Fibroblast of the aortic adventitia (primary cell): ENCODE measurements at regions not wholly inside any gene's neighbourhood (a gene's known extent, or its start where the extent isn't known, plus 50 kb on each side); places are given as distances from the start of the nearest gene placed in this dataset.

Source experiments
- DNase-seq: peaks from one replicate; pipeline ENCODE4 v3.0.0-alpha.2; 2010; ENCODE audit warnings: low read depth
- H3K4me3 ChIP-seq: 2 replicates; pipeline ENCODE4 v1.5.1; 2011; ENCODE audit warnings: low read depth, mild to moderate bottlenecking, control low read depth, low read length, moderate library complexity
- TF ChIP-seq, protein P1 (sequence below): IDR thresholded peaks from 2 replicates; pipeline ENCODE4 v1.5.1; 2011; ENCODE audit warnings: mild to moderate bottlenecking, low read length, control low read depth, inconsistent platforms; ENCODE audit not compliant: insufficient read depth

GRCh38 chr5:8694545-8694944 is 825.6 kb downstream of the MTRR start:
- DNase-seq = no peak
- TF ChIP-seq, protein P1, sequence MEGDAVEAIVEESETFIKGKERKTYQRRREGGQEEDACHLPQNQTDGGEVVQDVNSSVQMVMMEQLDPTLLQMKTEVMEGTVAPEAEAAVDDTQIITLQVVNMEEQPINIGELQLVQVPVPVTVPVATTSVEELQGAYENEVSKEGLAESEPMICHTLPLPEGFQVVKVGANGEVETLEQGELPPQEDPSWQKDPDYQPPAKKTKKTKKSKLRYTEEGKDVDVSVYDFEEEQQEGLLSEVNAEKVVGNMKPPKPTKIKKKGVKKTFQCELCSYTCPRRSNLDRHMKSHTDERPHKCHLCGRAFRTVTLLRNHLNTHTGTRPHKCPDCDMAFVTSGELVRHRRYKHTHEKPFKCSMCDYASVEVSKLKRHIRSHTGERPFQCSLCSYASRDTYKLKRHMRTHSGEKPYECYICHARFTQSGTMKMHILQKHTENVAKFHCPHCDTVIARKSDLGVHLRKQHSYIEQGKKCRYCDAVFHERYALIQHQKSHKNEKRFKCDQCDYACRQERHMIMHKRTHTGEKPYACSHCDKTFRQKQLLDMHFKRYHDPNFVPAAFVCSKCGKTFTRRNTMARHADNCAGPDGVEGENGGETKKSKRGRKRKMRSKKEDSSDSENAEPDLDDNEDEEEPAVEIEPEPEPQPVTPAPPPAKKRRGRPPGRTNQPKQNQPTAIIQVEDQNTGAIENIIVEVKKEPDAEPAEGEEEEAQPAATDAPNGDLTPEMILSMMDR = no peak
- H3K4me3 ChIP-seq = no peak overlapping the region

DNA sequence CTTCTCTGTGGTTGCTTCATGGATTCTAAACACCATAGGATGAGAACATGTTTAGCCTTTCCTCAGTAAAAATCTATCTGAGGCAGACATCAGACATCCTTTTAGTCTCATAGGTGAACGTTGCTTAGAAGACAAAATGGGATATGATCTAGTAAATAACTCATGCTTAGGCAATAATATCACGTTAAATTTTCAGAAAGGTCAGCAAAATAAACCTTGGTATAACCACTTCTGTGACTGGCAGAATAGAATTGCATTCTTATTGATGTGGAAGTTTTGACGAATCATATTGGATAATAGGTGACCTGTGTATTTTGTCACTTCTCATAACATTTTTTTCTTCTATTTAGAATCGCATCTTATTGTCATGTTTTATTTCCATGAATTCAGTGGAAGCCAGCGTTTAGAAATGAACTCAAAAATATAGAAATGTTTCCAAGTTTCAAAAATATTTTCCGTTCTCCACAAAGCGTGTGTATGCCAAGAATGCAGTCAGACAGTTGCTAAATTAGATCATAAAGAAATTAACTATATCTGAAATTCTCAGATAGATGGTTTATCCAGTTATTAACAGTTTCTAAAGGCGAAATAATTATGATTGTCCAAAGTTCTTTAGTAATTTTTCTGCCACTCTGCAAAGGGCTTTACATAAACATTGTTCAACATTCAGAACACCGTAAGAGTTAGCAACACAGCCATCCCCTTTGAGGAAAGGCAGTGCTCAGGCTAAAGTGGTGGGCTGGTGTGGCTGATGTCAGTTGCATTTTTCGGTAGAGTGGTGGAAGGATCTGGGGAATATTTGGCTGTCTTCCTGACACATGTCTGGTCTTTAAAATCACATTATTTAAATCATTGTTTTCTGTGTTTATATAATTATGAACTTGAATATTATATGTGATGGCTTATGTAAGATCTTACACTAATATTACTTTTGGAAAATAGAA is 827.2 kb downstream of the MTRR start:
- DNase-seq = peak; percentile 11
- no peak overlapping the region for H3K4me3 ChIP-seq
- TF ChIP-seq, protein P1 = no peak

DNA sequence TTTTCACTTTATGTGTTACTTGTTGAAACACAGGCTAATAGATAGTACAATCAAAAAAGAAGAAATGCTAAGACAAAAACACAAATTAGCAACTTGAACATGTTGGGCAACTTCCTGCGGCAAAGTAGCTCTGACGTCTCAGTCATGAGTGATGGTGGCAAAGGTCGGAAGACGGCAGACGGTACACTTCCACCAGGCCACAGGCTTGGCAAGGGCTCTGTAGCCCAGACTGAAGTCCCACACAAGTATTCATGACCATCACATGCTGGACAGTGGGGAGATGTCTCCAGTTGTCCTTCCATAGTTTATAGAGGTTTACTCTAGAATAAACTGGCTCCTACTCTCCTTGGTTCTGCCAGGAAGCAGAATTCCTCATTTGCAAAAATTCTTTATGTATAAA is 831.3 kb downstream of the MTRR start:
- no peak for DNase-seq
- TF ChIP-seq, protein P1 = no peak
- no peak overlapping the region for H3K4me3 ChIP-seq

GRCh38 chr5:8700671-8701070 is 831.7 kb downstream of the MTRR start:
- no peak for DNase-seq
- TF ChIP-seq, protein P1 = no peak
- H3K4me3 ChIP-seq = no peak overlapping the region

GRCh38 chr5:8701251-8701650 is 832.3 kb downstream of the MTRR start:
- no peak overlapping the region for H3K4me3 ChIP-seq
- TF ChIP-seq, protein P1 = no peak
- DNase-seq = peak; percentile 47

DNA sequence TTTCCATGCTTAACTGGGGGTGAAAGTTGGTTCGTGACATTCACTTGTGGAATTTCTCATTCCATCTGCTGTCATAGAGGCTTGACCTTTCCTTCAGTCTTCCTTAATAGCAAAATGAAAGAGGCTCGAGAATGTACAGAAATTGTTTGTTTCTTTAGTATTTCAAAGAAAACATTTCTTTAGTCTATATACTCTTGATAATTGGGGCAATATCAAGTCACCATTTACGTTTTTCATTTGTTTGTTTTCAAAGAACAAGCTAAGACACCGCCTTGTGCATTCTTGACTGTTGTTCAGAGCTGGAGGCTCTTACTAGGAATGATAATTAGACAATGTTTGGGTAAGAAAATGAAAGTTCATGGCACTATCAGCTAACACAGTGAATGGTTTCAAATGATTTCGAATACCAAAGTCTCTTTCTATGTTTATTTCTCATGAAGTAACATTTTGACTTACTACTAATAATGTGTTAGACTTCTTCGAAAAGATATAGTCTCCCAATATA is 835.4 kb downstream of the SEMA5A start:
- H3K4me3 ChIP-seq = no peak overlapping the region
- TF ChIP-seq, protein P1 = no peak
- no peak for DNase-seq
